IPS-NIHi11 (cell line): ENCODE measurements at regions not wholly inside any gene's neighbourhood (a gene's known extent, or its start where the extent isn't known, plus 50 kb on each side); places are given as distances from the start of the nearest gene placed in this dataset.
A peak's percentile ranks its signal among the peaks of the same experiment; 100 is the strongest.

Experiments
- DNase-seq: peaks from one replicate; pipeline ENCODE4 v3.0.0; 2012; ENCODE audit warnings: mixed read lengths, low spot score

DNA sequence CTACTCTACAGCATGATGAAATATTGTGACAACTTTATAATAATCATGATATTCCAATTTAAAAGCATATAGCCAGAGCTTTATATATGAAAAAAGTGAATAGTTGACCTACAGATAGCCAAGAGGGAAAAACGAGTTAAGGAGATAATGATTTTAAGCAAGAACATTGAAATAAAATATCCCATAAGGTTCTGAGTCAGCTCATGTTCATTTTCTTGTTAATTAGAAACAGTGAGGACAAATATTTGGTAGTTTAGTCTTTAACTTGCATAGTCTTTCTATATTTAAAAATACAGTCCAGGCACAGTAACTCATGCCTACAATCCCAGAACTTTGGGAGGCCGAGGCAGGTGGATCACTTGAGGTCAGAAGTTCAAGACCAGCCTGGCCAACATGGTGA, 55.8 kb upstream of the CDH6 start:
- no peak for DNase-seq

- DNase-seq, result no peak
These were observed 57.9 kb upstream of the CDH6 start for GRCh38 chr5:31135542-31135941.

GRCh38 chr5:31133488-31133887, 60.0 kb upstream of the CDH6 start:
- DNase-seq, result no peak

- DNase-seq, result no peak
These were observed 62.0 kb upstream of the CDH6 start for GRCh38 chr5:31131381-31131891.

GRCh38 chr5:31130676-31131075, 62.8 kb upstream of the CDH6 start:
- DNase-seq, result no peak

DNA sequence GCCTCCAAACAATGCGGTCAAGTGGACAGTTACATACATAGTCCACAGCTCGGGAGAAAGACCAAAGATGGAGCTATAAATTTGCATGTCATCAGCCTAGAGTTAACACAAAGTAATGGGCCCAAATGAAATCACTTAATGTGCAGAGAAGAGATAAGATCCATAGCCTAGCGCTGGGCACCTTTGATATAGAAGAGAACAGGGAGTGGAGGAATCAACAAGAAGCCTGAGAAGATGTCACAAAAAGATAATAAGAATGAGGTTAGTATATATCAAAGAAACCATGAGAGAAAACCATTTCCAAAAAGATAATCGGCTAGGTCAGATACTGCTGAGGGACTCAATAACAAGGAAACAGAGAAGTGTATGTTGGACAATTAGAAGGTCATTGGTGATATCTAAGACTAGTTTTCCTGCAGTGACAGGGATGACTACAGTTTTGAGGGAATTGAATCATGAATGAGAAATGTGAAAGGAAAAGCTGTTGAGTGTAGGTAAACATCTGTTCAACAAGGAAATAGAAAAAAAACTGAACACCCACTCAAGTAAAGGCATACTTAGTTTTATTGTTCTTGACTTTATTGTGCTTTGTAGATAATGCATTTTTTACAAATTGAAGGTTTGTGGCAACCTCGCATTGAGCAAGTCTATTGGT, 68.7 kb upstream of the CDH6 start:
- no peak for DNase-seq

DNA sequence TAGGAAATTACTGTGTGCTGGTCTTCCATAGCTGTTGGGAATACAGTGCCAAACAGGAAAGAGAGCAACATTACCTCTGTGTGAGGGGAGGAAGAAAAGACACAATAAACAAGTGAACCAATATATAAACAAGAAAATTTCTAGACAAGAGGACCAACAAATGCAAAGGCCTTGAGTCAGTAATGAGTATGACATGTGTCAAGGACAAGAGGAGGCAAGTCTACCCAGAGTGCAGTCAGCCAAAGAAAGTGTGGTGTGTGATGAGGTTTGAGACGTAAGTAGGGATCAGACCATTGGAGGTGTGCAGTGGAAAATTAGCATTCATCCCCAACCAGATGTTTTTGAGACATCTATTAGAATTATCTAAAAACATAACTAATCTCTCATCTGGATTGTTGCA, 69.5 kb upstream of the CDH6 start:
- DNase-seq, result no peak

- no peak for DNase-seq
These were observed 70.2 kb upstream of the CDH6 start for GRCh38 chr5:31122998-31123951.

GRCh38 chr5:31121224-31121623, 72.3 kb upstream of the CDH6 start:
- no peak for DNase-seq

GRCh38 chr5:31120642-31120948, 72.9 kb upstream of the CDH6 start:
- DNase-seq, result no peak

GRCh38 chr5:31119938-31120641, 73.4 kb upstream of the CDH6 start:
- DNase-seq, result no peak

DNA sequence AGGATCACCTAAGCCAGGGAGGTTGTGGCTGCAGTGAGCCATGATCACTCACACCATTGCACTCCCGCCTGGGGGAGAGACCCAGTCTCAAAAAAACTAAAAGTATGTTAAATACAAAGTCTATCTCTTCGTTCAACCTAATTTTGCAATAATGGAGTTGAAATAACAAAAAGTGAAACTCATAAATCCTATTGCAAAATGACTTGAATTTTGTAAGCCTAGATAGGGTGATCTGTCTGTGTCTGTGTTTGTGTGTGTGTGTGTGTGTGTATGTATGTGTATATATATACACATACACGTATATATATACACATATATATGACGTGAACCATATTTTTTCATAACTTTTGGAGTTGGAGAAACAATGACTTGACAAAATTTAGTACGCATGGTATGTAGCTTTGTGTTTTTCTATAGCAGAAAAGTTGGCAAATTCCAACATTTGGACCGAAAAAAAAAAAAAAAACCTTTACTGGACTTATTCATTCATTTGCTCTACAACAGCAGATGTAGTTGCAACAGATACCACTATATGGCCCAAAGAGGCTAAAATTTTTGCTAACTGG, 76.9 kb upstream of the CDH6 start:
- no peak for DNase-seq

DNA sequence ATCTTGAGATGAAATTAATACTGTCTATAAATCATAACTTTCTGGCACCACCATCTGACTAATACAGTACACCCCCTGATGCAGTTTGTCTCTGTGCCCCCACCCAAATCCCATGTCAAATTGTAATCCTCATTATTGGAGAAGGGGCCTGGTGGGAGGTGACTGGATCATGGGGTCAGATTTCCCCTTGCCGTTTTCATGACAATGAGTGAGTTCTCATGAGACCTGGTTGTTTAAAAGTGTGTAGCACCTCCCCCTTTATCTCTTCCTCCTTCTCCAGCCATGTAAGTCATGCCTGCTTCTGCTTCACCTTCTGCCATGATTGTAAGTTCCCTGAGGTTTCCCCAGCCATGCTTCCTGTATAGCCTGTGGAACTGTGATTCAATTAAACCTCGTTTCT, 78.7 kb upstream of the CDH6 start:
- DNase-seq, result no peak

DNA sequence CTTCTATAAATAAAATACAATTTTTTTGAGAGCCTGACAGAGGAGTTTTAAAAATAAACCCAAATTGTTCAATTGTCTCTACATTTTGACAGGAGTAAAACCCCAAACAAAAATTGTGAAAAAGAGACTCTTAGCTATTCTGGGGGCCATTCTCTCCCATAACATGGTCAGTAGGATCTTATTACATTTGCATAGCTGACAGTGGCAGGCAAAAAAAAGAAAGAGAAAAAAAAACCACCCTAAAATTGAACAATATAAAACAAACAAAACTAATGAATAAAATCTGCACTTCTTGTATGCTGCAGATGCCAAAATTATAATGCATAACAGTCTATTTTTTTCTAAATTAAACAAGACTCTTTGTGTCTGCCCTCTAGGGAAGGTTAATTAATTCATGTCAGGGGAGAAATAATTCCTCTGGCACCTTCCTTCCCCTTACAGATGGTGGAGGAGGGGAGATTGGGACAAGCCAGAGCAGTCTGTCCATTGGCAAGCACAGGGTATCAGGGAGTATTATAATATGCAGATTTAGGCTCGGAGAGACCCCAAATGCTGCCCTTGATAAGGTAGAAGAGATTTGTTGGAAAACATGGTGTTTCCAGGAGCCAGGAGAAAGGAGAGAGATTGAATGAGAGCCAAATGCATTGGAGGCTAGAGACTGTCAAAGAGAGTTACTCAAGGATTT, 79.7 kb upstream of the CDH6 start:
- DNase-seq, result no peak

GRCh38 chr5:31113101-31113500, 80.4 kb upstream of the CDH6 start:
- no peak for DNase-seq

- peak; percentile 42 for DNase-seq
These were observed 86.4 kb upstream of the CDH6 start for GRCh38 chr5:31107091-31107518.

DNA sequence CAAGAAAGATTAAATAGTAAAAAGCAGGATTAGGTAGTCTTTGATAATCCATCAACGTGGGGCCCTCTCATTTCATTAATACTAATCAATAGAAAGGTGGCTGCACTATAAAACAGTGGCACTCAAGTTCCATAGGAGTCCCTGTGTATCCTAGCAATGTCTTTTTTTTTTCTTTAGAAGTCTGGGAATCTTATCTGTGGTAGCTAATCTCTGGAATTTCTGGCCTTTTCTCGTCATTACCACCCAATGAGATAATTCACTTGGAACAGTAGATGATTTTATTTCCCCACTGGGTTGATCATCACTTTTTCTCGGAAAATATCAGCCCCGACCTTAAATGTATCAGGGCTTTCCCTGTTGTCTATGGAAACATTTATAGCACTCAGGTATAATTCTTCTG, 86.8 kb upstream of the CDH6 start:
- peak; percentile 33 for DNase-seq

DNA sequence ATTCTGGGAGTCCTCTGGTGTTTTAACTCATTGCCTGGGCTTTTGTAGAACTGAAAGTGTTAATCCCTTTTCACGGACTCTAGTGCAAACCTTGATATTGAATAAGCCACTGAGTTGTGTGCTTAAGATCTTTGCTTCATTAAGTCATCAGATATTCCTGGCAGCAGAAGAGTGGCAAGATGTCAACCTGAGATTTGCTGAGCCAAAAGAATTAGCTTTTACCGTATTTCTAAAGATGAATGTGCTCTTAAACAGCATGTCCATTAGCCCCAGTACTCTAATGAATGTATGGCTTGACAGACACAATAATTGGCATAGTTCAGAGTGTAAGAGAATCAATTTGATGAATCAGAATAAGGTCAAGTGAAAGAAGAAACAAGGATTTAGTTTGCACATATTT, 87.2 kb upstream of the CDH6 start:
- DNase-seq, result no peak

DNA sequence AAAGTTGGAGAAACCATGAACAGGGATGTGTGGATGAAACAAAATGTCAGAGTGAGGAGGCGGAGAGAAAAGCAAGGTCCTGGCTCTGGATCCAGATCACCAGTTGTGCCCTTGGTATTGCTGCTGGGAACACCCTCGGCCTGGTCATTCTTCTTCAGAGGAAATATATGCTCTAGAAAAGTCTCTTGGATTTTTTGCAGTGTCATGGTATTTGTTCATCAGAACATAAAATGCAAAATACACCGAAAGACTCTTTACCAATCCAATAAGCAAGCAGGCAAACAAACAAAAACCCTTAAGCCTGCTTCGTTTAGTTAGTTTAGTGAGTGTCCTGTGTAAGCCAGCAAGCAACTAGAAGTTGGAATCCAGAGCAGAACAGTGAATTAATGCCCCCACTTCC, 88.7 kb upstream of the CDH6 start:
- DNase-seq, result no peak

GRCh38 chr5:31100781-31101310, 92.6 kb upstream of the CDH6 start:
- DNase-seq, result no peak

DNA sequence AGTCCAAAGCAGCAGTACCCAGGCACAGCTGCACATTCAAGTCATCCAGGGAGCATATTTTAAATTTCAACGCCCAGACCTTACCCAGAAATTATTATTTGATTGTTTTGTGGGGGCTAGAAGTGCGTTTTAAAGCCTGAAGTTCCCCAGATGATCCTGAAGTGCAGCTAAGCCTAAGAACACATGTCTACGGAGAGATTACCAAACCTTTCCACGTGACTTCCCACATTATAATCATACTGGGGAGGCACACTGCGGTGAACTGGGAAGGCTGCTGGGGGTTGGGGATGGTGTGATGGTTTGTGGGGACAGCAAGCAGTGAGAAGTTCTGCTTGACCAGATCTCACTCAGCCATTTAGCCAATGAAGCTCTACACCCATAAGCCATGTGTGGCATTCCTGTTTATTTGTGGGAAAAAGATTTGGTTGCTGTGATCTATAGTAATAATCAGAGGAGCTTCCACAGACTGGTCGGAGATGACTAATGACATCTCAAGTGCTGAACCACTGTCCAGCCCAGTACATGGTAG, 93.4 kb upstream of the CDH6 start:
- DNase-seq, result no peak
